ENCODE measurements at regions not wholly inside any gene's neighbourhood (a gene's known extent, or its start where the extent isn't known, plus 50 kb on each side); places are given as distances from the start of the nearest gene placed in this dataset.

DNA sequence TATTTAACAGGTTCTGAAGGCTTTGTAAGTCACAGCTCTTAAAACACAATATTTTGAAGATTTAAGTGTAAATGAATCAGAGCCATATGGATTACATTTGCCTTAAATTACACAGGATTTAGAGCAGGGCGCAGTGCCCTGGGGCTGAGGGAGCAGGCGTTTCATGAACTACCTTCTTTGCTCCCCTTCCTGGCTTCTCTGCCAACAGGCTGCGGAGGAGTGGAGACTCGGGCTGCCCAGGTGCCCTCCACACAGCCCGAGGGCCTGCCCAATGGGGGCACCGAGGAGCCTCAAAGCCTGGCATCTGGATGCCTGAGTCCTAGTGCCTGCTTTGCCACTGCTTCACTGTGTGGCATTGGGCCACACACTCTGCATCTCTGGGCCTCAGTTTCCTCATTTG, 90.6 kb upstream of the HAND1 start:
- H3K9me3 ChIP-seq (ENCODE audit: control insufficient read depth in 3 of 3, low read length in 3 of 3): no peaks in the 10 kb centered on the region
- no peak overlapping the region for H3K4me3 ChIP-seq (ENCODE audit: low read length in 3 of 3)
- H3K4me1 ChIP-seq (ENCODE audit: control insufficient read depth in 3 of 3, insufficient read depth in 3 of 3, low read length in 3 of 3): no peaks in the 10 kb centered on the region
- peaks cover 0 to 3% (median 3%) of the 10 kb centered on the region in 3 donors for H3K27me3 ChIP-seq (ENCODE audit: control insufficient read depth in 3 of 3, insufficient read depth in 3 of 3, low read length in 3 of 3)
- no peaks in the 10 kb centered on the region for H3K36me3 ChIP-seq (ENCODE audit: control insufficient read depth in 3 of 3, insufficient read depth in 3 of 3, low read length in 3 of 3)
- no peak overlapping the region for H3K9ac ChIP-seq (ENCODE audit: low read depth in 1 of 3, low read length in 3 of 3)
- H3K27ac ChIP-seq (ENCODE audit: low read depth, low read length): no peak overlapping the region

DNA sequence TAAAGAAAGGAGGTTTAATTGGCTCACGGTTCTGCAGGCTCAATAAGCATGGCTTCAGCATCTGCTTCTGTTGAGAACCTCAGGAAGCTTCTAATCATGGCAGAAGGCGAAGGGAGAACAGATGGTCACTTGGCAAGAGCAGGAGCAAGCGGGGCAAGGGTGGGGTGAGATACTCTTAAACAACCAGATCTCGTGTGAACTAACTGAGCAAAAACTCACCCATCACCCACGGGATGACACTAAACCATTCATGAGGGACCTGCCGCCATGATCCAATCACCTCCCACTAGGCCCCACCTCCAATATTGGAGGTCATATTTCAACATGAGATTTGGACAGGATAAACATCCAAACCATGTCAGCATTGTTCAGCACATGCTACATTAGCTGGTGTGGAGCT, 89.1 kb upstream of the HAND1 start:
- H3K4me1 ChIP-seq (ENCODE audit: control insufficient read depth in 3 of 3, insufficient read depth in 3 of 3, low read length in 3 of 3): no peaks in the 10 kb centered on the region
- H3K27ac ChIP-seq (ENCODE audit: low read depth, low read length): no peak overlapping the region
- H3K4me3 ChIP-seq (ENCODE audit: low read length in 3 of 3): no peak overlapping the region
- H3K36me3 ChIP-seq (ENCODE audit: control insufficient read depth in 3 of 3, insufficient read depth in 3 of 3, low read length in 3 of 3): no peaks in the 10 kb centered on the region
- no peak overlapping the region for H3K9ac ChIP-seq (ENCODE audit: low read depth in 1 of 3, low read length in 3 of 3)
- H3K9me3 ChIP-seq (ENCODE audit: control insufficient read depth in 3 of 3, low read length in 3 of 3): no peaks in the 10 kb centered on the region
- no peaks in the 10 kb centered on the region for H3K27me3 ChIP-seq (ENCODE audit: control insufficient read depth in 3 of 3, insufficient read depth in 3 of 3, low read length in 3 of 3)

DNA sequence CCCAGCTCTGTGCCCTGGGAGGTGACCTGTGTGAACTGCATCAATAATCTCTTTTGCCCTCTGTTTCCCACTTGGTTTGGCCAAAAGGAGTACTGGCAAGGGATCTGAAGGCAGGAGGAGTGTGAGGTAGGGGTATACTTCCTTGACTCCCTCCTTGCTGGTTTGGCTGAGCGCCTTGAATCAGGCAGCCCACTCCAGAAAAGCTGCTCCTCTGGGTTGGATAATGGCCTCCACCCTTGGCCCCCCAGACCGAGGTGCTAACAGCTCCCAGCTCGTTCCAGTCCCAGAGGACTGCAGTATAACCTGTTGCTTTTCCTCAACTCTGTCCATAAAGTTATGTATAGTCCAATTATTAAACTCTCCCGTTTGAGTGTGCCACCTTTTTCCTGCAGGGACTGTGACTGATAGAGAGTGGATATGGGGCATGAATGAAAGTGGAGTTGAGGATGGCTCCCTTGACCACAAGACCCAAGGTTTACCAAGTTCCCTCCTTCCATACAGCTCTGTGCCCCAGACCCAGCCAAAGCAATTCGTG, 88.2 kb upstream of the HAND1 start:
- no peak overlapping the region for H3K4me3 ChIP-seq (ENCODE audit: low read length in 3 of 3)
- H3K9ac ChIP-seq (ENCODE audit: low read depth in 1 of 3, low read length in 3 of 3): no peak overlapping the region
- no peaks in the 10 kb centered on the region for H3K36me3 ChIP-seq (ENCODE audit: control insufficient read depth in 3 of 3, insufficient read depth in 3 of 3, low read length in 3 of 3)
- H3K9me3 ChIP-seq (ENCODE audit: control insufficient read depth in 3 of 3, low read length in 3 of 3): no peaks in the 10 kb centered on the region
- no peaks in the 10 kb centered on the region for H3K27me3 ChIP-seq (ENCODE audit: control insufficient read depth in 3 of 3, insufficient read depth in 3 of 3, low read length in 3 of 3)
- H3K4me1 ChIP-seq (ENCODE audit: control insufficient read depth in 3 of 3, insufficient read depth in 3 of 3, low read length in 3 of 3): no peaks in the 10 kb centered on the region
- no peak overlapping the region for H3K27ac ChIP-seq (ENCODE audit: low read depth, low read length)

DNA sequence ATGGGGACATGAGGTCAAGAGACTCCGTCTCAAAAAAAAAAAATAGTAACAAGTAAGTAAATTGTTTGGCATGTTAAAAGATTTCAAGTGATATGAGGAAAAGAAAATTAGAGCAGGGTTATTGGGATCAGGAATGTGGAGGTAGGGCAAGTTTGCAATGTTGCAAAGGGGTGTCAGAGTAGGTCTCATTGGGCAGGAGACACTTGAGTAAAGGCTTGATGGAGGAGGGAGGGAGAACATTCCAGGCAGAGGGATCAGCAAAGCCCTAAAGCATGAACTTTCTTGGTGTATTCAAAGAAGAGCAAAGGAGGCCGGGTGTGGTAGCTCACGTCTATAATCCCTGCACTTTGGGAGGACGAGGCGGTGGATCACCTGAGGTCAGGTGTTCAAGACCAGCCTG, 87.1 kb upstream of the HAND1 start:
- Histone ChIP-seq H3K27ac (ENCODE audit: low read depth, low read length) (no peak overlapping the region), H3K9ac (ENCODE audit: low read depth in 1 of 3, low read length in 3 of 3) (no peak overlapping the region), H3K4me3 (ENCODE audit: low read length in 3 of 3) (no peak overlapping the region), H3K4me1 (ENCODE audit: control insufficient read depth in 3 of 3, insufficient read depth in 3 of 3, low read length in 3 of 3) (no peaks in the 10 kb centered on the region), H3K36me3 (ENCODE audit: control insufficient read depth in 3 of 3, insufficient read depth in 3 of 3, low read length in 3 of 3) (no peaks in the 10 kb centered on the region), H3K9me3 (ENCODE audit: control insufficient read depth in 3 of 3, low read length in 3 of 3) (no peaks in the 10 kb centered on the region), H3K27me3 (ENCODE audit: control insufficient read depth in 3 of 3, insufficient read depth in 3 of 3, low read length in 3 of 3) (no peaks in the 10 kb centered on the region)

DNA sequence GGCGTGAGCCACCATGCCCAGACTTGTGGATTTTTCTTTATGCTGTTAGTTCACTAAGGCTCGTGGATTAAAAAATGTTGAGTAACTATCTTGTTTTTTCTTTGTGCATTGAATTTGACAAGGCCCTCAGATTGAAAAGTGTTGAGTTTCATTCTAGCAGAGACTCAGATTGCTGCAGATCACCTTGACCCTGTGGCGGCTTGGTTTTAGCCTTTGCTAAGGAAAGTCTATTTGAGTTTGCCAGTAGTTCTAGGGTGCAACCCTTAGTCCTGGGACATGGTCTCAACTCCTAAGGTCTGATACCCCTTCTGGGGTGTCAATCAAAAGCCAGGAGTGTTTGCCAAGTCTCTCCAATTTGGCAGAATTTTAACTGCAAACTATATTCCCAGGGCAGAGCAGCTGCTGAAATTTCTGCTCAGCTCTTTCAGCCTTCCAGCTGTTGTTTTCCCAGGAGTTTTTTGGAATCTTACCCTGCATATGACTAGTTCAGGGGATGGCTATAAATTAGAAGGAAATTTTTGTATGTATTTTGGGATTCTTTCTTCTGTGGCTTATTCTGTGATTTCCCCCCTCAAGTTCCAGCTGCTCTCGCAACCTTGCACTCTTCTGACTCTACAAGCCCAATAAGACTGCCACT, 84.3 kb upstream of the HAND1 start:
- Histone ChIP-seq H3K4me1 (ENCODE audit: control insufficient read depth in 3 of 3, insufficient read depth in 3 of 3, low read length in 3 of 3) (no peaks in the 10 kb centered on the region), H3K9ac (ENCODE audit: low read depth in 1 of 3, low read length in 3 of 3) (no peak overlapping the region), H3K9me3 (ENCODE audit: control insufficient read depth in 3 of 3, low read length in 3 of 3) (no peaks in the 10 kb centered on the region), H3K27ac (ENCODE audit: low read depth, low read length) (no peak overlapping the region), H3K27me3 (ENCODE audit: control insufficient read depth in 3 of 3, insufficient read depth in 3 of 3, low read length in 3 of 3) (no peaks in the 10 kb centered on the region), H3K4me3 (ENCODE audit: low read length in 3 of 3) (no peak overlapping the region), H3K36me3 (ENCODE audit: control insufficient read depth in 3 of 3, insufficient read depth in 3 of 3, low read length in 3 of 3) (no peaks in the 10 kb centered on the region)

DNA sequence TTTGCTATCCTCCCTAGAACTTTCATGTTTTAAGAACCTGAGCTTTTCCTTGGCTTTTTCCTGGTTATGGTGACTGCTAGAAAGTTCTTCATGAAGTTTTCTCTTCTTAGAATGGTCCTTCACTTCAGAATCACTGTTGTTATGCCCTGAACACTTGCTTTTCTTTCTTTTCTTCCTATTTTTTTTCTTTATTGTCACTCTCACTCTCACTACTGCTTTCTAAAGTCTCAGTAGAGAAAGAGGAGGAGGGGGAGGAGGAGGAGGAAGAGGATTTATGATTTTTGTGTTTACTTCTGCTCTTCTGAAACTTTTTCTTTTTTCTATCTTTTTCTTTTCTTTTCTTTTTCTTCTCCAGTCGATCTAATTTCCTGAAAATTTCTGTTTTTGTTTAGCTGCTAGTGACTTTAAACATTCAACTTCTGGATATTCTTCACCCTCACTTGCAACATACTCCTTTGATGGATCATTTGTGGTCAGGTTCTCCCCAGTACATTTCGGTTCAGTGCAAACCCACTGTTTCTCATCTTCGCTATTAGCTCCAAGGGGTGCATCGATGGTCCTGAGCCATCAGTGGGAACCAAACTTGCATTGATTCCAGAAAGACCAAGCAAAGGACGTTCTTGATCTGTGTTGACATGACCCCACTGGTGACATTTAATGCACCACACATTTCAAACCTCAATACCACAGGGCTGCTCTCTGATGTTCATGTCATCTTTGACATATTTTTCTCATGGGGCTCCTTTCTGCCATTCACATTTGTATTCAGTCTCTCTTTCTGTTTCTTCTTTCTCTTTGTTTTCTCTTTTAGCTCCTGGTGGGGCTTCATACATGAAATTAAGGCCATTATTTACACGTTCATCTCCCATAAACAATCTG, 81.6 kb upstream of the HAND1 start:
- Histone ChIP-seq H3K4me3 (ENCODE audit: low read length in 3 of 3) (no peak overlapping the region), H3K36me3 (ENCODE audit: control insufficient read depth in 3 of 3, insufficient read depth in 3 of 3, low read length in 3 of 3) (no peaks in the 10 kb centered on the region), H3K4me1 (ENCODE audit: control insufficient read depth in 3 of 3, insufficient read depth in 3 of 3, low read length in 3 of 3) (no peaks in the 10 kb centered on the region), H3K27me3 (ENCODE audit: control insufficient read depth in 3 of 3, insufficient read depth in 3 of 3, low read length in 3 of 3) (no peaks in the 10 kb centered on the region), H3K27ac (ENCODE audit: low read depth, low read length) (no peak overlapping the region), H3K9me3 (ENCODE audit: control insufficient read depth in 3 of 3, low read length in 3 of 3) (no peaks in the 10 kb centered on the region), H3K9ac (ENCODE audit: low read depth in 1 of 3, low read length in 3 of 3) (no peak overlapping the region)

DNA sequence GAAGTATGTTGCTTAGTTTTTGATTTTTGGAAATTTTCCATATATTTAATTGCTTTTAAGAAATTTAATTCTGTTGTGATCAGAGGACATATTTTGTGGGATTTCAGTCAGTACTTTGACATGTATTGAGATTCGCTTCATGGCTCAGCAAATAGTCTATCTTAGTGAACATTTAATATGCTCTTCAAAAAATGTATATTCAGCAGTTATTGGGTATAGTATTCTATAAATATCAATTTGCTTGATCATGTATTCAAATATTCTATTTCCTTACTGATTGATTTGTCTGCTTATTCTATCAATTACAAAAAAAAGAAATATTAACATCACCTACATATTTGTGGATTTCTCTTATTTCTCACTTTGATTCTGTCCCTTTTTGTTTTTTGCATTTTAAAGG, 79.5 kb upstream of the HAND1 start:
- H3K27ac ChIP-seq (ENCODE audit: low read depth, low read length): no peak overlapping the region
- no peaks in the 10 kb centered on the region for H3K9me3 ChIP-seq (ENCODE audit: control insufficient read depth in 3 of 3, low read length in 3 of 3)
- no peaks in the 10 kb centered on the region for H3K27me3 ChIP-seq (ENCODE audit: control insufficient read depth in 3 of 3, insufficient read depth in 3 of 3, low read length in 3 of 3)
- H3K36me3 ChIP-seq (ENCODE audit: control insufficient read depth in 3 of 3, insufficient read depth in 3 of 3, low read length in 3 of 3): no peaks in the 10 kb centered on the region
- no peak overlapping the region for H3K4me3 ChIP-seq (ENCODE audit: low read length in 3 of 3)
- H3K9ac ChIP-seq (ENCODE audit: low read depth in 1 of 3, low read length in 3 of 3): no peak overlapping the region
- H3K4me1 ChIP-seq (ENCODE audit: control insufficient read depth in 3 of 3, insufficient read depth in 3 of 3, low read length in 3 of 3): no peaks in the 10 kb centered on the region

DNA sequence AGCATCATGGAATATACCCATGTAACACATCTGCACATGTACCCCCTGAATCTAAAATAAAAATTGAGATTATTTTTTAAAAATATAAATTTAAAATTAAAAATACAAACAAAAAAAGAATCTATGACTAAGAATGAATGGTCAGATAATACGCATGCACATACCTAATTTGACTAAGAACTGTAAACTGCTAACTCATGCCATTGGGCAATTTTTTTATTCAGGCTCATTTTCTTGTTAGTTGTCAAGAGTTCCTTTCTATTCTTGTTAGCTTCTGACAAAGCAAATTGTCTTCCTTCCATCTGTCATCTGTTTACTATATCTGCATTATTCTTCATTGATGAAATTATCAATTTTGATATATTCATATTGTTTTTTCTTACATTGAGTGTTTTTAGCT, 69.5 kb upstream of the HAND1 start:
- peaks cover 0 to 15% (median 14%) of the 10 kb centered on the region in 3 donors for H3K27me3 ChIP-seq (ENCODE audit: control insufficient read depth in 3 of 3, insufficient read depth in 3 of 3, low read length in 3 of 3)
- H3K4me3 ChIP-seq (ENCODE audit: low read length in 3 of 3): no peak overlapping the region
- H3K4me1 ChIP-seq (ENCODE audit: control insufficient read depth in 3 of 3, insufficient read depth in 3 of 3, low read length in 3 of 3): no peaks in the 10 kb centered on the region
- H3K9me3 ChIP-seq (ENCODE audit: control insufficient read depth in 3 of 3, low read length in 3 of 3): no peaks in the 10 kb centered on the region
- H3K9ac ChIP-seq (ENCODE audit: low read depth in 1 of 3, low read length in 3 of 3): no peak overlapping the region
- no peak overlapping the region for H3K27ac ChIP-seq (ENCODE audit: low read depth, low read length)
- no peaks in the 10 kb centered on the region for H3K36me3 ChIP-seq (ENCODE audit: control insufficient read depth in 3 of 3, insufficient read depth in 3 of 3, low read length in 3 of 3)

DNA sequence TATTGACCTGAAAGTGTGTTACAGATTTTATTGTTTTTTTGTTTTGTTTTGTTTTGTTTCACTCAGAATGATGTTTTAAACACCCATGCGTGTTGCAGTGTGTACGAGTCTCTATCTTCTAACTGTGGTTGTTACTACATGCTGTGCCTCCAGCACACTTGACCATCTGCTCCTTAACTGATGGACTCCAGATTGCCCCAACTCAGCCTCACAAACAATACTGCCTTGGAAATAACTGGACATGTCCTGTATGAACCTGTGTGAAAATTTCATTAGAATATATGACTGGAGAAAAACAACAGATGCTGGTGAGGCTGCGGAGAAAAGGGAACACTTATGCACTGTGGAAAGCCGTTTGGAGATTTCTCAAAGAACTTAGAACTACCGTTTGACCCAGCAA, 68.7 kb upstream of the HAND1 start:
- H3K4me3 ChIP-seq (ENCODE audit: low read length in 3 of 3): no peak overlapping the region
- no peaks in the 10 kb centered on the region for H3K9me3 ChIP-seq (ENCODE audit: control insufficient read depth in 3 of 3, low read length in 3 of 3)
- H3K9ac ChIP-seq (ENCODE audit: low read depth in 1 of 3, low read length in 3 of 3): no peak overlapping the region
- H3K27me3 ChIP-seq (ENCODE audit: control insufficient read depth in 3 of 3, insufficient read depth in 3 of 3, low read length in 3 of 3): peaks cover 5 to 23% (median 22%) of the 10 kb centered on the region in 3 donors
- no peaks in the 10 kb centered on the region for H3K36me3 ChIP-seq (ENCODE audit: control insufficient read depth in 3 of 3, insufficient read depth in 3 of 3, low read length in 3 of 3)
- no peak overlapping the region for H3K27ac ChIP-seq (ENCODE audit: low read depth, low read length)
- H3K4me1 ChIP-seq (ENCODE audit: control insufficient read depth in 3 of 3, insufficient read depth in 3 of 3, low read length in 3 of 3): no peaks in the 10 kb centered on the region

DNA sequence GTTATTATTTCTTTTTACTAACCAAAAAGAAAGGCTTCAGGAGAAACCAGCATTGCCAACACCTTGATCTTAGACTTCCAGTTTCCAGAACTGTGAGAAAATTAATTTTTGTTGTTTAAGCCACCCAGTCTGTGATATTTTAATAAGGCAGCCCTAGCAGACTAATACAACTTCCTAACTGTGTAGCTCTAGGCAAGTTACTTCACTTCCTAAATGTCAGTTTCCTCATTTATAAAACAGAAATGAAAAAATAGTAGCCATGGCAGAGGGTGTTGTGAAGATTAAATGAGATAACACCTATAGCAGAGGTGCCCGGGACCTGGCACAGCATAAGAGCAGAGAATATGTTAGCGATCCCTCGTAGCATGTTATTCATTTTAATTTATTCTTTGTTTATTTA, 66.6 kb upstream of the HAND1 start:
- peaks cover 5 to 29% (median 27%) of the 10 kb centered on the region in 3 donors for H3K27me3 ChIP-seq (ENCODE audit: control insufficient read depth in 3 of 3, insufficient read depth in 3 of 3, low read length in 3 of 3)

More for the DNA sequence above, 66.6 kb upstream of the HAND1 start:
- Histone ChIP-seq H3K27ac (ENCODE audit: low read depth, low read length) (no peak overlapping the region), H3K9me3 (ENCODE audit: control insufficient read depth in 3 of 3, low read length in 3 of 3) (no peaks in the 10 kb centered on the region), H3K4me3 (ENCODE audit: low read length in 3 of 3) (no peak overlapping the region), H3K4me1 (ENCODE audit: control insufficient read depth in 3 of 3, insufficient read depth in 3 of 3, low read length in 3 of 3) (no peaks in the 10 kb centered on the region), H3K36me3 (ENCODE audit: control insufficient read depth in 3 of 3, insufficient read depth in 3 of 3, low read length in 3 of 3) (no peaks in the 10 kb centered on the region), H3K9ac (ENCODE audit: low read depth in 1 of 3, low read length in 3 of 3) (no peak overlapping the region)
